HepG2 (cell line): ENCODE measurements at regions not wholly inside any gene's neighbourhood (a gene's known extent, or its start where the extent isn't known, plus 50 kb on each side); places are given as distances from the start of the nearest gene placed in this dataset.

Experiments
- ATAC-seq: fragments of 200-7000 bp; cut with Tn5 transposase; 3 replicates; pipeline ENCODE4 v1.9.1; 2020; ENCODE audit warnings: mild to moderate bottlenecking, moderate library complexity
- BruUV-seq: library from RNA; stranded (reverse); fragments of 400-500 nt; replicated peaks from 2 replicates; lab custom pipeline; 2021; lab: Mats Ljungman, UMichigan
- CTCF ChIA-PET: fragments of 300-600 bp; formaldehyde crosslinking; extraction: SDS; loops from one replicate; lab custom pipeline; 2021; ENCODE audit warnings: low total read pairs, inconsistent platforms, low intra/inter-chr PET ratio; lab: Yijun Ruan, JAX
- POLR2A ChIA-PET: fragments of 350-600 bp; sonication (Branson Sonifier 250); formaldehyde crosslinking; loops from one replicate; lab custom pipeline; 2020; ENCODE audit warnings: antibody characterized with exemption, inconsistent platforms; lab: Yijun Ruan, JAX
- DNase-seq: peaks from one replicate; pipeline ENCODE4 v3.0.0-alpha.2; 2015; ENCODE audit warnings: low spot score
- FAIRE-seq: peaks from 3 replicates; lab custom pipeline; 2011; peaks lifted over from hg19 to GRCh38; lab: Jason Lieb, UNC
- H2AFZ ChIP-seq: one replicate; pipeline ENCODE4 v1.6.1; 2011; ENCODE audit warnings: low read length, inconsistent platforms
- H3K27ac ChIP-seq: fragments of 300-600 bp; 3 replicates; pipeline ENCODE4 v1.8.0; 2011; ENCODE audit warnings: mixed run types, mild to moderate bottlenecking, mixed read lengths, low read length, inconsistent platforms; ENCODE audit not compliant: insufficient read depth; ENCODE audit errors: extremely low read length
- H3K27me3 ChIP-seq, 2 experiments: fragments of 200-600 bp in 1 of 2; 2 replicates in 1 of 2; 3 replicates in 1 of 2; pipeline versions ENCODE4 v1.6.0 to v1.8.0; 2011; ENCODE audit warnings: low read length in 2 of 2, mild to moderate bottlenecking in 2 of 2, moderate library complexity in 2 of 2, inconsistent platforms in 1 of 2; ENCODE audit not compliant: insufficient read depth in 2 of 2, control insufficient read depth in 1 of 2
- H3K36me3 ChIP-seq, 2 experiments: fragments of 200-600 bp in 1 of 2; replicated peaks in 1 of 2; 2 replicates in 1 of 2; 3 replicates in 1 of 2; pipeline versions ENCODE4 v1.5.1 to v1.8.0; 2011; ENCODE audit warnings: low read length in 2 of 2, inconsistent platforms in 1 of 2; ENCODE audit not compliant: insufficient read depth in 2 of 2, control insufficient read depth in 1 of 2
- H3K4me1 ChIP-seq: 2 replicates; pipeline ENCODE4 v1.5.1; 2012; ENCODE audit warnings: low read length, inconsistent platforms; ENCODE audit not compliant: insufficient read depth
- H3K4me2 ChIP-seq: 2 replicates; pipeline ENCODE4 v1.6.0; 2011; ENCODE audit warnings: low read depth, low read length, inconsistent platforms
- H3K4me3 ChIP-seq, 3 experiments: fragments of 200-600 bp in 1 of 3; sonication (generic), shearing (Covaris generic) in 1 of 3; replicated peaks in 1 of 3; 2 replicates each; pipeline ENCODE4 v1.5.1; 2011 to 2016; ENCODE audit warnings: low read length in 3 of 3, inconsistent platforms in 2 of 3, low read depth in 2 of 3, mild to moderate bottlenecking in 2 of 3, control low read depth in 1 of 3, mixed read lengths in 1 of 3; ENCODE audit not compliant: insufficient read depth in 1 of 3
- H3K79me2 ChIP-seq: one replicate; pipeline ENCODE4 v1.6.1; 2011; ENCODE audit warnings: low read length, inconsistent platforms; ENCODE audit not compliant: insufficient read depth
- H3K9ac ChIP-seq: 2 replicates; pipeline ENCODE4 v1.6.0; 2011; ENCODE audit warnings: mild to moderate bottlenecking, low read depth, low read length, inconsistent platforms; ENCODE audit not compliant: insufficient read depth
- H3K9me3 ChIP-seq: 2 replicates; pipeline ENCODE4 v1.5.1; 2012; ENCODE audit warnings: mild to moderate bottlenecking, low read length
- H4K20me1 ChIP-seq: 2 replicates; pipeline ENCODE4 v1.6.0; 2011; ENCODE audit warnings: inconsistent platforms, mild to moderate bottlenecking, low read length, moderate library complexity; ENCODE audit not compliant: insufficient read depth
- CREM ChIP-seq, 2 experiments: sonication (generic) in 1 of 2; formaldehyde crosslinking in 1 of 2; IDR thresholded peaks; 2 replicates each; pipeline versions ENCODE4 v1.4.0 to v1.6.1; 2016 to 2020; ENCODE audit warnings: antibody characterized with exemption in 1 of 2, mild to moderate bottlenecking in 1 of 2, missing genetic modification reagents in 1 of 2
- ETS1 ChIP-seq: sonication (generic); formaldehyde crosslinking; IDR thresholded peaks from 2 replicates; pipeline ENCODE4 v1.4.0; 2020; ENCODE audit warnings: missing genetic modification reagents
- PTBP1 ChIP-seq: fragments of 200-400 bp; formaldehyde crosslinking; IDR thresholded peaks from 2 replicates; pipeline ENCODE4 v1.6.1; 2018; ENCODE audit warnings: low read length, low read depth; ENCODE audit not compliant: poor library complexity, severe bottlenecking
- SOX13 ChIP-seq, 3 experiments: fragments of 450-650 bp in 1 of 3; sonication (generic) in 1 of 3; formaldehyde crosslinking in 1 of 3; IDR thresholded peaks in 2 of 3; conservative IDR thresholded peaks in 1 of 3; 2 replicates each; pipeline versions ENCODE4 v1.5.0 to v1.6.1; 2016 to 2020; ENCODE audit warnings: antibody characterized with exemption in 1 of 3, mild to moderate bottlenecking in 1 of 3, missing compliant biosample characterization in 1 of 3, missing genetic modification reagents in 1 of 3, moderate library complexity in 1 of 3
- TBX3 ChIP-seq: fragments of 450-650 bp; IDR thresholded peaks from 2 replicates; pipeline ENCODE4 v1.6.1; 2017; ENCODE audit warnings: antibody characterized with exemption, mild to moderate bottlenecking, inconsistent platforms, borderline replicate concordance
- TFDP1 ChIP-seq: IDR thresholded peaks from 2 replicates; pipeline ENCODE4 v1.6.1; 2016; ENCODE audit warnings: missing compliant biosample characterization, missing genetic modification reagents, borderline replicate concordance
- ZFP41 ChIP-seq: sonication (generic); formaldehyde crosslinking; IDR thresholded peaks from 2 replicates; pipeline ENCODE4 v1.4.0; 2020; ENCODE audit warnings: mild to moderate bottlenecking, missing genetic modification reagents, borderline replicate concordance
- ZNF543 ChIP-seq: sonication (generic); formaldehyde crosslinking; IDR thresholded peaks from 2 replicates; pipeline ENCODE4 v1.4.0; 2020; ENCODE audit warnings: mild to moderate bottlenecking, missing genetic modification reagents
- ZNF546 ChIP-seq: sonication (generic); formaldehyde crosslinking; conservative IDR thresholded peaks from 2 replicates; pipeline ENCODE4 v1.8.1; 2023; ENCODE audit warnings: mild to moderate bottlenecking, missing genetic modification reagents
- WGBS: methylation state at CpG from one replicate; pipeline ENCODE4 v1.1.6; 2017; ENCODE audit warnings: low lambda C conversion rate; 5-methylcytosine and 5-hydroxymethylcytosine counted together
- in situ Hi-C: cut with HindIII; loops from 2 replicates; pipeline ENCODE4 v1.10.0; 2017; ENCODE audit warnings: low pct_unique_long_range_greater_than_20kb; ENCODE audit not compliant: extremely low pct_ligation_motif_present
- intact Hi-C: fragments of 100-400 bp; cut with micrococcal nuclease; formaldehyde crosslinking; loops from one replicate; pipeline ENCODE4 v1.10.0; 2022; ENCODE audit not compliant: unreplicated experiment
- TF ChIP-seq, protein P1 (sequence below): sonication (generic); formaldehyde crosslinking; conservative IDR thresholded peaks from 2 replicates; pipeline ENCODE4 v1.4.0; 2020; ENCODE audit warnings: mild to moderate bottlenecking, missing genetic modification reagents, moderate library complexity
- TF ChIP-seq, protein P2 (sequence below): sonication (generic); formaldehyde crosslinking; IDR thresholded peaks from 2 replicates; pipeline ENCODE4 v1.5.1; 2020; ENCODE audit warnings: missing genetic modification reagents, mild to moderate bottlenecking, borderline replicate concordance

GRCh38 chr10:10530313-10530712 is 487.4 kb upstream of the CELF2 start:
- Histone ChIP-seq H3K9ac (no peak overlapping the region), H3K27ac (no peak overlapping the region), H3K27me3 (no peaks in the 10 kb centered on the region), H3K4me3 (no peak overlapping the region), H3K79me2 (no peaks in the 10 kb centered on the region), H2AFZ (no peak overlapping the region), H3K4me2 (no peak overlapping the region), H4K20me1 (no peaks in the 10 kb centered on the region), H3K9me3 (peaks cover 95% of the 10 kb centered on the region), H3K4me1 (no peaks in the 10 kb centered on the region), H3K36me3 (no peaks in the 10 kb centered on the region)
- POLR2A ChIA-PET: no interaction called here
- in situ Hi-C loops (no loop called here), intact Hi-C loops (no loop called here)
- no peak for ATAC-seq
- DNase-seq: no peak
- WGBS: 1% methylated on average over 3 of the region's 3 CpGs
- CTCF ChIA-PET: no interaction called here
- no peak for FAIRE-seq
- BruUV-seq: no TSS peak
- TF ChIP-seq, protein P1, sequence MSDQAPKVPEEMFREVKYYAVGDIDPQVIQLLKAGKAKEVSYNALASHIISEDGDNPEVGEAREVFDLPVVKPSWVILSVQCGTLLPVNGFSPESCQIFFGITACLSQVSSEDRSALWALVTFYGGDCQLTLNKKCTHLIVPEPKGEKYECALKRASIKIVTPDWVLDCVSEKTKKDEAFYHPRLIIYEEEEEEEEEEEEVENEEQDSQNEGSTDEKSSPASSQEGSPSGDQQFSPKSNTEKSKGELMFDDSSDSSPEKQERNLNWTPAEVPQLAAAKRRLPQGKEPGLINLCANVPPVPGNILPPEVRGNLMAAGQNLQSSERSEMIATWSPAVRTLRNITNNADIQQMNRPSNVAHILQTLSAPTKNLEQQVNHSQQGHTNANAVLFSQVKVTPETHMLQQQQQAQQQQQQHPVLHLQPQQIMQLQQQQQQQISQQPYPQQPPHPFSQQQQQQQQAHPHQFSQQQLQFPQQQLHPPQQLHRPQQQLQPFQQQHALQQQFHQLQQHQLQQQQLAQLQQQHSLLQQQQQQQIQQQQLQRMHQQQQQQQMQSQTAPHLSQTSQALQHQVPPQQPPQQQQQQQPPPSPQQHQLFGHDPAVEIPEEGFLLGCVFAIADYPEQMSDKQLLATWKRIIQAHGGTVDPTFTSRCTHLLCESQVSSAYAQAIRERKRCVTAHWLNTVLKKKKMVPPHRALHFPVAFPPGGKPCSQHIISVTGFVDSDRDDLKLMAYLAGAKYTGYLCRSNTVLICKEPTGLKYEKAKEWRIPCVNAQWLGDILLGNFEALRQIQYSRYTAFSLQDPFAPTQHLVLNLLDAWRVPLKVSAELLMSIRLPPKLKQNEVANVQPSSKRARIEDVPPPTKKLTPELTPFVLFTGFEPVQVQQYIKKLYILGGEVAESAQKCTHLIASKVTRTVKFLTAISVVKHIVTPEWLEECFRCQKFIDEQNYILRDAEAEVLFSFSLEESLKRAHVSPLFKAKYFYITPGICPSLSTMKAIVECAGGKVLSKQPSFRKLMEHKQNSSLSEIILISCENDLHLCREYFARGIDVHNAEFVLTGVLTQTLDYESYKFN (CRISPR knock-in tag): no peak
- TF ChIP-seq SOX13 (IDR thresholded peaks at IDR 0.05): no peak
- TF ChIP-seq SOX13 (CRISPR knock-in tag; conservative IDR thresholded peaks at IDR 0.05 in 1 of 2, IDR thresholded peaks at IDR 0.05 in 1 of 2): no peak
- no peak for TF ChIP-seq ETS1
- TF ChIP-seq PTBP1: no peak
- no peak for TF ChIP-seq CREM (IDR thresholded peaks at IDR 0.05)
- no peak for TF ChIP-seq CREM (CRISPR knock-in tag; IDR thresholded peaks at IDR 0.05)
- TF ChIP-seq ZNF543 (CRISPR knock-in tag): no peak
- no peak for TF ChIP-seq ZFP41 (CRISPR knock-in tag)
- no peak for TF ChIP-seq TFDP1
- TF ChIP-seq, protein P2, sequence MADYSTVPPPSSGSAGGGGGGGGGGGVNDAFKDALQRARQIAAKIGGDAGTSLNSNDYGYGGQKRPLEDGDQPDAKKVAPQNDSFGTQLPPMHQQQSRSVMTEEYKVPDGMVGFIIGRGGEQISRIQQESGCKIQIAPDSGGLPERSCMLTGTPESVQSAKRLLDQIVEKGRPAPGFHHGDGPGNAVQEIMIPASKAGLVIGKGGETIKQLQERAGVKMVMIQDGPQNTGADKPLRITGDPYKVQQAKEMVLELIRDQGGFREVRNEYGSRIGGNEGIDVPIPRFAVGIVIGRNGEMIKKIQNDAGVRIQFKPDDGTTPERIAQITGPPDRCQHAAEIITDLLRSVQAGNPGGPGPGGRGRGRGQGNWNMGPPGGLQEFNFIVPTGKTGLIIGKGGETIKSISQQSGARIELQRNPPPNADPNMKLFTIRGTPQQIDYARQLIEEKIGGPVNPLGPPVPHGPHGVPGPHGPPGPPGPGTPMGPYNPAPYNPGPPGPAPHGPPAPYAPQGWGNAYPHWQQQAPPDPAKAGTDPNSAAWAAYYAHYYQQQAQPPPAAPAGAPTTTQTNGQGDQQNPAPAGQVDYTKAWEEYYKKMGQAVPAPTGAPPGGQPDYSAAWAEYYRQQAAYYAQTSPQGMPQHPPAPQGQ (CRISPR knock-in tag): no peak
- TF ChIP-seq ZNF546 (CRISPR knock-in tag): no peak
- no peak for TF ChIP-seq TBX3
